HepG2 (cell line): ENCODE measurements at regions not wholly inside any gene's neighbourhood (a gene's known extent, or its start where the extent isn't known, plus 50 kb on each side); places are given as distances from the start of the nearest gene placed in this dataset.

Experiments used
- ATAC-seq: fragments of 200-7000 bp; cut with Tn5 transposase; 3 replicates; pipeline ENCODE4 v1.9.1; 2020; ENCODE audit warnings: mild to moderate bottlenecking, moderate library complexity
- BruUV-seq: library from RNA; stranded (reverse); fragments of 400-500 nt; replicated peaks from 2 replicates; lab custom pipeline; 2021; lab: Mats Ljungman, UMichigan
- CTCF ChIA-PET: fragments of 300-600 bp; formaldehyde crosslinking; extraction: SDS; loops from one replicate; lab custom pipeline; 2021; ENCODE audit warnings: low total read pairs, inconsistent platforms, low intra/inter-chr PET ratio; lab: Yijun Ruan, JAX
- POLR2A ChIA-PET: fragments of 350-600 bp; sonication (Branson Sonifier 250); formaldehyde crosslinking; loops from one replicate; lab custom pipeline; 2020; ENCODE audit warnings: antibody characterized with exemption, inconsistent platforms; lab: Yijun Ruan, JAX
- DNase-seq: peaks from one replicate; pipeline ENCODE4 v3.0.0-alpha.2; 2015; ENCODE audit warnings: low spot score
- FAIRE-seq: peaks from 3 replicates; lab custom pipeline; 2011; peaks lifted over from hg19 to GRCh38; lab: Jason Lieb, UNC
- H2AFZ ChIP-seq: one replicate; pipeline ENCODE4 v1.6.1; 2011; ENCODE audit warnings: low read length, inconsistent platforms
- H3K27ac ChIP-seq: fragments of 300-600 bp; 3 replicates; pipeline ENCODE4 v1.8.0; 2011; ENCODE audit warnings: mixed run types, mild to moderate bottlenecking, mixed read lengths, low read length, inconsistent platforms; ENCODE audit not compliant: insufficient read depth; ENCODE audit errors: extremely low read length
- H3K27me3 ChIP-seq, 2 experiments: fragments of 200-600 bp in 1 of 2; 2 replicates in 1 of 2; 3 replicates in 1 of 2; pipeline versions ENCODE4 v1.6.0 to v1.8.0; 2011; ENCODE audit warnings: low read length in 2 of 2, mild to moderate bottlenecking in 2 of 2, moderate library complexity in 2 of 2, inconsistent platforms in 1 of 2; ENCODE audit not compliant: insufficient read depth in 2 of 2, control insufficient read depth in 1 of 2
- H3K36me3 ChIP-seq, 2 experiments: fragments of 200-600 bp in 1 of 2; replicated peaks in 1 of 2; 2 replicates in 1 of 2; 3 replicates in 1 of 2; pipeline versions ENCODE4 v1.5.1 to v1.8.0; 2011; ENCODE audit warnings: low read length in 2 of 2, inconsistent platforms in 1 of 2; ENCODE audit not compliant: insufficient read depth in 2 of 2, control insufficient read depth in 1 of 2
- H3K4me1 ChIP-seq: 2 replicates; pipeline ENCODE4 v1.5.1; 2012; ENCODE audit warnings: low read length, inconsistent platforms; ENCODE audit not compliant: insufficient read depth
- H3K4me2 ChIP-seq: 2 replicates; pipeline ENCODE4 v1.6.0; 2011; ENCODE audit warnings: low read depth, low read length, inconsistent platforms
- H3K4me3 ChIP-seq, 3 experiments: fragments of 200-600 bp in 1 of 3; sonication (generic), shearing (Covaris generic) in 1 of 3; replicated peaks in 1 of 3; 2 replicates each; pipeline ENCODE4 v1.5.1; 2011 to 2016; ENCODE audit warnings: low read length in 3 of 3, inconsistent platforms in 2 of 3, low read depth in 2 of 3, mild to moderate bottlenecking in 2 of 3, control low read depth in 1 of 3, mixed read lengths in 1 of 3; ENCODE audit not compliant: insufficient read depth in 1 of 3
- H3K79me2 ChIP-seq: one replicate; pipeline ENCODE4 v1.6.1; 2011; ENCODE audit warnings: low read length, inconsistent platforms; ENCODE audit not compliant: insufficient read depth
- H3K9ac ChIP-seq: 2 replicates; pipeline ENCODE4 v1.6.0; 2011; ENCODE audit warnings: mild to moderate bottlenecking, low read depth, low read length, inconsistent platforms; ENCODE audit not compliant: insufficient read depth
- H3K9me3 ChIP-seq: 2 replicates; pipeline ENCODE4 v1.5.1; 2012; ENCODE audit warnings: mild to moderate bottlenecking, low read length
- H4K20me1 ChIP-seq: 2 replicates; pipeline ENCODE4 v1.6.0; 2011; ENCODE audit warnings: inconsistent platforms, mild to moderate bottlenecking, low read length, moderate library complexity; ENCODE audit not compliant: insufficient read depth
- ASH2L ChIP-seq: fragments of 300-600, 200-600 bp; sonication (generic); IDR thresholded peaks from 2 replicates; pipeline ENCODE4 v1.7.0; 2017; ENCODE audit warnings: low read depth, mild to moderate bottlenecking, moderate library complexity, mixed read lengths, low read length; ENCODE audit not compliant: insufficient read length
- ATF7 ChIP-seq, 2 experiments: fragments of 450-650 bp in 1 of 2; sonication (generic) in 1 of 2; formaldehyde crosslinking in 1 of 2; IDR thresholded peaks; 2 replicates each; pipeline versions ENCODE4 v1.4.0 to v1.6.1; 2016 to 2020; ENCODE audit warnings: antibody characterized with exemption in 1 of 2, mild to moderate bottlenecking in 1 of 2, missing genetic modification reagents in 1 of 2
- BRCA1 ChIP-seq: sonication (generic); formaldehyde crosslinking; IDR thresholded peaks from 2 replicates; pipeline ENCODE4 v1.4.0; 2020; ENCODE audit warnings: missing genetic modification reagents
- CREB1 ChIP-seq, 2 experiments: fragments of 450-650 bp in 1 of 2; IDR thresholded peaks; 2 replicates each; pipeline ENCODE4 v1.6.1; 2016 to 2017; ENCODE audit warnings: control low read depth in 1 of 2, mild to moderate bottlenecking in 1 of 2, missing compliant biosample characterization in 1 of 2, missing genetic modification characterization in 1 of 2
- GATAD1 ChIP-seq: IDR thresholded peaks from 2 replicates; pipeline ENCODE4 v1.6.1; 2016; ENCODE audit warnings: missing genetic modification reagents, missing compliant biosample characterization
- GTF2F1 ChIP-seq: fragments of 150-350 bp; IDR thresholded peaks from 2 replicates; pipeline ENCODE4 v1.6.1; 2014; ENCODE audit warnings: low read length
- MED13 ChIP-seq: sonication (generic); formaldehyde crosslinking; IDR thresholded peaks from 2 replicates; pipeline ENCODE4 v1.5.0; 2020; ENCODE audit warnings: missing genetic modification reagents
- MZF1 ChIP-seq: sonication (generic); formaldehyde crosslinking; IDR thresholded peaks from 2 replicates; pipeline ENCODE4 v1.8.1; 2023; ENCODE audit warnings: mild to moderate bottlenecking, missing genetic modification reagents, borderline replicate concordance
- SOX13 ChIP-seq, 3 experiments: fragments of 450-650 bp in 1 of 3; sonication (generic) in 1 of 3; formaldehyde crosslinking in 1 of 3; IDR thresholded peaks in 2 of 3; conservative IDR thresholded peaks in 1 of 3; 2 replicates each; pipeline versions ENCODE4 v1.5.0 to v1.6.1; 2016 to 2020; ENCODE audit warnings: antibody characterized with exemption in 1 of 3, mild to moderate bottlenecking in 1 of 3, missing compliant biosample characterization in 1 of 3, missing genetic modification reagents in 1 of 3, moderate library complexity in 1 of 3
- TGIF2 ChIP-seq: IDR thresholded peaks from 2 replicates; pipeline ENCODE4 v1.6.1; 2016; ENCODE audit warnings: control low read depth, missing compliant biosample characterization
- ZNF12 ChIP-seq: sonication (generic); formaldehyde crosslinking; IDR thresholded peaks from 2 replicates; pipeline ENCODE4 v1.5.0; 2020; ENCODE audit warnings: missing genetic modification reagents
- ZNF280B ChIP-seq: sonication (generic); formaldehyde crosslinking; IDR thresholded peaks from 2 replicates; pipeline ENCODE4 v1.5.0; 2020; ENCODE audit warnings: missing genetic modification reagents, mild to moderate bottlenecking, borderline replicate concordance
- ZNF431 ChIP-seq: sonication (generic); formaldehyde crosslinking; IDR thresholded peaks from 2 replicates; pipeline ENCODE4 v1.9.0; 2022; ENCODE audit warnings: missing genetic modification reagents, low read depth, mild to moderate bottlenecking, borderline replicate concordance
- ZNF556 ChIP-seq: sonication (generic); formaldehyde crosslinking; IDR thresholded peaks from 2 replicates; pipeline ENCODE4 v1.4.0; 2020; ENCODE audit warnings: mild to moderate bottlenecking, missing genetic modification reagents, borderline replicate concordance
- WGBS: methylation state at CpG from one replicate; pipeline ENCODE4 v1.1.6; 2017; ENCODE audit warnings: low lambda C conversion rate; 5-methylcytosine and 5-hydroxymethylcytosine counted together
- in situ Hi-C: cut with HindIII; loops from 2 replicates; pipeline ENCODE4 v1.10.0; 2017; ENCODE audit warnings: low pct_unique_long_range_greater_than_20kb; ENCODE audit not compliant: extremely low pct_ligation_motif_present
- intact Hi-C: fragments of 100-400 bp; cut with micrococcal nuclease; formaldehyde crosslinking; loops from one replicate; pipeline ENCODE4 v1.10.0; 2022; ENCODE audit not compliant: unreplicated experiment

GRCh38 chr17:70699408-70699807, 530.1 kb downstream of the KCNJ2 start:
- intact Hi-C loops = no loop called here
- Histone ChIP-seq H3K9ac (no peak overlapping the region), H3K36me3 (no peaks in the 10 kb centered on the region), H3K4me3 (no peak overlapping the region), H4K20me1 (no peaks in the 10 kb centered on the region), H3K4me1 (no peaks in the 10 kb centered on the region), H3K79me2 (no peaks in the 10 kb centered on the region), H3K27me3 (no peaks in the 10 kb centered on the region), H3K27ac (no peak overlapping the region), H3K4me2 (no peak overlapping the region), H3K9me3 (peaks cover 8% of the 10 kb centered on the region; the same call in 1 of the 2 replicates), H2AFZ (no peak overlapping the region)
- in situ Hi-C loops = no loop called here
- POLR2A ChIA-PET = no interaction called here
- BruUV-seq = no TSS peak
- no peak for TF ChIP-seq ASH2L
- no peak for TF ChIP-seq MZF1 (CRISPR knock-in tag)
- DNase-seq (no peak), FAIRE-seq (no peak), ATAC-seq (no peak)
- WGBS = 3% methylated on average over 2 of the region's 2 CpGs
- CTCF ChIA-PET = no interaction called here

- intact Hi-C loops = no loop called here
- FAIRE-seq = no peak
- Histone ChIP-seq H3K4me2 (no peak overlapping the region), H2AFZ (no peak overlapping the region), H4K20me1 (no peaks in the 10 kb centered on the region), H3K9ac (no peak overlapping the region), H3K4me1 (no peaks in the 10 kb centered on the region), H3K4me3 (no peak overlapping the region)
- TF ChIP-seq ATF7 (IDR thresholded peaks at IDR 0.05) = no peak
- TF ChIP-seq ATF7 (CRISPR knock-in tag; IDR thresholded peaks at IDR 0.05) = no peak
- no peak for TF ChIP-seq ZNF280B (CRISPR knock-in tag)
- TF ChIP-seq TGIF2 (CRISPR knock-in tag) = no peak
- TF ChIP-seq SOX13 (IDR thresholded peaks at IDR 0.05) = no peak
- no peak for TF ChIP-seq SOX13 (CRISPR knock-in tag; conservative IDR thresholded peaks at IDR 0.05 in 1 of 2, IDR thresholded peaks at IDR 0.05 in 1 of 2)
- TF ChIP-seq CREB1 (IDR thresholded peaks at IDR 0.05) = no peak
- no peak for TF ChIP-seq CREB1 (CRISPR knock-in tag; IDR thresholded peaks at IDR 0.05)
- TF ChIP-seq ZNF431 (CRISPR knock-in tag) = no peak
- TF ChIP-seq GTF2F1 = no peak
- no peak for TF ChIP-seq BRCA1 (CRISPR knock-in tag)
- TF ChIP-seq ZNF556 = no peak
- TF ChIP-seq GATAD1 = no peak
- no peak for TF ChIP-seq MED13 (CRISPR knock-in tag)
- no peak for TF ChIP-seq ZNF12
- TF ChIP-seq, all 625 proteins: peak for 0
- 30% methylated on average over 3 of the region's 3 CpGs for whole genome bisulfite sequencing
- BruUV-seq = no TSS peak
- no peak overlapping the region for H3K27ac ChIP-seq
- 0 out of 2 replicates have a peak, but pooled peaks cover 8% of the 10 kb centered on the region for H3K9me3 ChIP-seq
- H3K27me3 ChIP-seq = no peaks in the 10 kb centered on the region
- H3K36me3 ChIP-seq = no peaks in the 10 kb centered on the region
- ATAC-seq = no peak
- DNase-seq = no peak
- POLR2A ChIA-PET = no interaction called here
- CTCF ChIA-PET = no interaction called here
- in situ Hi-C loops = no loop called here
- no peaks in the 10 kb centered on the region for H3K79me2 ChIP-seq
Observed at GRCh38 chr17:70702683-70703255, 533.4 kb downstream of the KCNJ2 start.
